ENCODE measurements at regions not wholly inside any gene's neighbourhood (a gene's known extent, or its start where the extent isn't known, plus 50 kb on each side); places are given as distances from the start of the nearest gene placed in this dataset.

- TF ChIP-seq CTCF (IDR thresholded peaks at IDR 0.05) (no peak), POLR2A (IDR thresholded peaks at IDR 0.05) (no peak)
Measured at GRCh38 chr15:70249616-70250015, 151.9 kb upstream of the TLE3 start.

Data from prostate gland (tissue), 2 donors.